OCI-LY1 (cell line): ENCODE measurements at regions not wholly inside any gene's neighbourhood (a gene's known extent, or its start where the extent isn't known, plus 50 kb on each side); places are given as distances from the start of the nearest gene placed in this dataset.

ENCODE experiments used
- CTCF ChIP-seq: fragments of 200-600 bp; sonication (generic), shearing (Covaris generic); IDR thresholded peaks from 2 replicates; pipeline ENCODE4 v1.5.1; 2017; ENCODE audit warnings: mild to moderate bottlenecking, antibody characterized with exemption, low read length, moderate library complexity, mixed read lengths
- EZH2 ChIP-seq: fragments of 200-600 bp; sonication (generic), shearing (Covaris generic); IDR thresholded peaks from 2 replicates; pipeline ENCODE4 v1.8.0; 2017; ENCODE audit warnings: borderline replicate concordance, mixed run types, mild to moderate bottlenecking, antibody characterized with exemption, low read length, moderate library complexity, mixed read lengths

- TF ChIP-seq CTCF: no peak
- no peak for TF ChIP-seq EZH2
Observed at GRCh38 chr6:97919631-97920030, 636.6 kb upstream of the MMS22L start.
